Stimulated activated naive CD8-positive, alpha-beta T cell treated with anti-CD3 and anti-CD28 coated beads, Interleukin-15, Interleukin-2, amounts not matched to agents 100 ng/mL and 50 ng/mL, for 24 hours (primary cell): ENCODE measurements at regions not wholly inside any gene's neighbourhood (a gene's known extent, or its start where the extent isn't known, plus 50 kb on each side); places are given as distances from the start of the nearest gene placed in this dataset.

Source experiments
- H3K27ac Mint-ChIP-seq: one replicate; pipeline ENCODE4 v1.8.0; 2021; ENCODE audit warnings: mild to moderate bottlenecking, mixed read lengths
- H3K27me3 Mint-ChIP-seq: one replicate; pipeline ENCODE4 v1.8.0; 2021; ENCODE audit warnings: mixed read lengths
- H3K36me3 Mint-ChIP-seq: one replicate; pipeline ENCODE4 v1.8.0; 2021; ENCODE audit warnings: low read depth, mixed read lengths
- H3K4me1 Mint-ChIP-seq: one replicate; pipeline ENCODE4 v1.8.0; 2021; ENCODE audit warnings: low read depth, mixed read lengths
- H3K4me3 Mint-ChIP-seq: one replicate; pipeline ENCODE4 v1.8.0; 2021; ENCODE audit warnings: mild to moderate bottlenecking, mixed read lengths
- H3K9me3 Mint-ChIP-seq: one replicate; pipeline ENCODE4 v1.8.0; 2021; ENCODE audit warnings: mixed read lengths

DNA sequence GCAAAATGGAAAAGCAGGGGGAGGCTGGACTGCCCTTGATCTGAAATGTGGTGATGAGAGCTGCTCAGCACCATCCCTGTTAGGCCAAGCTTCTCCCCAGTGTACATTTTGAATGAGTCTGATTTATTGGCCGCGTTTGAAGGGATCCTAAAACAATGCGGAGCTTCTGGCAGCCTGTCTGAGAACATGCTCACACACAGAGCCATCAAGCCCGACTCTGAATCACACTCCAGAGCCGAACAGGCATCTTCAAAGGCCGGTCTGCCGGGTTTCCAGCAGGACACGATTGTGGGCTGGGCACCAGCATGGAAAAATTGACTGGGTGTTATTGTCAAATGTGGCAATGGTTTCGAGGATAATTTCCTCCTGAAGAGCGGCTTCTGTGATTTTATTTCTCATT is 235.9 kb downstream of the TFAP2C start:
- H3K9me3 Mint-ChIP-seq: no peaks in the 10 kb centered on the region
- H3K27me3 Mint-ChIP-seq: peaks cover 31% of the 10 kb centered on the region
- no peaks in the 10 kb centered on the region for H3K4me1 Mint-ChIP-seq
- H3K27ac Mint-ChIP-seq: no peak overlapping the region
- no peak overlapping the region for H3K4me3 Mint-ChIP-seq
- no peaks in the 10 kb centered on the region for H3K36me3 Mint-ChIP-seq

DNA sequence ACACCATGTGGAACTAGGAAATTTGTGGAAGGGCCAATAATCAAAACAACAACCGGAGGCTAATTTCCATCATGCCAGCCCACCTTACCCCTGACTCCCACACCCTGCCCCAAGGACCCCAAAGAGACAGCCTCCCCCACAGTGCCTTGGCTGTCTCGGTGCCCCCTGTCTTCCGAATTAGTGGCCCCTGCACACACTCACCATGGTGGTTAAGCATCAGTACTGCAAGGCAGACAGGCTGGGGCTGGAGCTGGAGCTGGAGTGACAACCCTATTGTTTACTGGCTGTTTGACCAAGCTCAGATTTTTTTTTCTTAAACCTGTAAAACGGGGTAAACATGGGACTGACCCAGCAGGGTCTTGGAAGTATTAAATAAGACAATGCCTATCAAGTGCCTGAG is 238.0 kb downstream of the TFAP2C start:
- Mint-ChIP-seq H3K27ac (no peak overlapping the region), H3K4me1 (no peaks in the 10 kb centered on the region), H3K27me3 (peaks cover 23% of the 10 kb centered on the region), H3K36me3 (no peaks in the 10 kb centered on the region), H3K9me3 (no peaks in the 10 kb centered on the region), H3K4me3 (no peak overlapping the region)

DNA sequence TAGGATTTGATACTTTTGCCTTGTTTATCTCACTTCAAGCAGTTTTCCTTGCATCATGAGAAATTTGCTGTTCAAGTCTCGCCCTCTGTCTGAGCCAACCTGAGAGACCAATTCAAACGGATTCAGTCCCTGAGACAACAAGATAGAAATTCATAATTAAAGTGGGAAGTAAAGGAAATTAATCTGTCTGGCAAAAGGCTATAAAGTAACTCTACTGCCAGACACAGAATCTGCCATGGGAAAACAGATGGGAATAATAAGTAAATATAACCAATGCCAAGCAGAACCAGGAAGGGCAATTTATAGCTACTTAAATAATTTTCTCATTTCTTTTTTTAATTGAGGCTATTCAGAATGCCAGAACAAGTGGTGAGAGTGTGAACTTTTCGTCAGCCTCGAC is 239.6 kb downstream of the TFAP2C start:
- Mint-ChIP-seq H3K4me3 (no peak overlapping the region), H3K27ac (no peak overlapping the region), H3K27me3 (peaks cover 17% of the 10 kb centered on the region), H3K36me3 (no peaks in the 10 kb centered on the region), H3K9me3 (no peaks in the 10 kb centered on the region), H3K4me1 (no peaks in the 10 kb centered on the region)

- Mint-ChIP-seq H3K27me3 (peaks cover 9% of the 10 kb centered on the region), H3K27ac (no peak overlapping the region), H3K9me3 (no peaks in the 10 kb centered on the region), H3K4me1 (no peaks in the 10 kb centered on the region), H3K4me3 (no peak overlapping the region), H3K36me3 (no peaks in the 10 kb centered on the region)
These were observed 241.2 kb downstream of the TFAP2C start for GRCh38 chr20:56870271-56870670.

- H3K27me3 Mint-ChIP-seq: peaks cover 2% of the 10 kb centered on the region
- H3K27ac Mint-ChIP-seq: no peak overlapping the region
- no peaks in the 10 kb centered on the region for H3K4me1 Mint-ChIP-seq
- no peaks in the 10 kb centered on the region for H3K36me3 Mint-ChIP-seq
- H3K4me3 Mint-ChIP-seq: no peak overlapping the region
- no peaks in the 10 kb centered on the region for H3K9me3 Mint-ChIP-seq
These were observed 242.6 kb downstream of the TFAP2C start for GRCh38 chr20:56871691-56872090.

DNA sequence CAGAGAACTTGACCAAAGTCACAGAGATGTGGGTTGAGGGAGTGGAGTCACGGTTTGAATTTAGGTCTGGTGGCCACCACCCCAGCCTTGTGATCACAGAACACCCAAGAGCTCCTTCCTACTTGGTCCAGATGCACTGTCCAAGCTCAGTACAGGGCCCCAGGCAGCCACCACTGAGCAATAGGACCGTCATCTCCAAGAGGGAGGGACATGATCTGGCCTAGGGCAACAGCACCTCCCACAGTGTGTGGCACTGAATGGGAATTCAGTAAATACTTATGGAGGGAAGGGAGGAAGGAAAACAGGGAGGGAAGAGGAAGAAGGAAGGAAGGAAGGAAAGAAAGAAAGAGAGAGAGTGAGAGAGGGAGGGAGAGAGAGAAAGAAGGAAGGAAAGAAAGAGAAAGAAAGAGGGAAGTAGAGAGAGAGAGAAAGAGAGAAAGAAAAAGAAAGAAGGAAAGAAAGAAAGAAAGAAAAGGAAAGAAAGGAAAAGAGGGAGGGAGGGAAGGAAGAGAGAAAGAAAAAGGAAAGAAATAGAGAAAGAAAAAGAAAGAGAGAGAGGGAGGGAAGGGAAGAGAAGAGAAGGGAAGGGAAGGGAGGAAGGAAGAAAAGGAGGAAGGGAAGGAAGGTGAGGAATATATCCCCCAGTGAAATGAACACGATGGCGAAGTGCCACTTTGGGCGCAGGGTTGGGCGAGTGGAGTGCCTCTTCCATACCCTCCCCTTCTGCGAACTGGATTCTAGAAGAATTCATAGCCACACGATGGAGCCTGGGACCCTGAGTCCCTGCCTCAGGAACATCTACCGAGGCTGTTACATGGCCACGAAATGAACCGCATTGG is 243.7 kb downstream of the TFAP2C start:
- H3K9me3 Mint-ChIP-seq: no peaks in the 10 kb centered on the region
- no peaks in the 10 kb centered on the region for H3K4me1 Mint-ChIP-seq
- no peak overlapping the region for H3K4me3 Mint-ChIP-seq
- H3K27ac Mint-ChIP-seq: no peak overlapping the region
- H3K27me3 Mint-ChIP-seq: no peaks in the 10 kb centered on the region
- no peaks in the 10 kb centered on the region for H3K36me3 Mint-ChIP-seq

GRCh38 chr20:56873836-56874235 is 244.7 kb downstream of the TFAP2C start:
- H3K27me3 Mint-ChIP-seq: no peaks in the 10 kb centered on the region
- no peaks in the 10 kb centered on the region for H3K9me3 Mint-ChIP-seq
- H3K4me1 Mint-ChIP-seq: no peaks in the 10 kb centered on the region
- no peak overlapping the region for H3K4me3 Mint-ChIP-seq
- no peaks in the 10 kb centered on the region for H3K36me3 Mint-ChIP-seq
- no peak overlapping the region for H3K27ac Mint-ChIP-seq

DNA sequence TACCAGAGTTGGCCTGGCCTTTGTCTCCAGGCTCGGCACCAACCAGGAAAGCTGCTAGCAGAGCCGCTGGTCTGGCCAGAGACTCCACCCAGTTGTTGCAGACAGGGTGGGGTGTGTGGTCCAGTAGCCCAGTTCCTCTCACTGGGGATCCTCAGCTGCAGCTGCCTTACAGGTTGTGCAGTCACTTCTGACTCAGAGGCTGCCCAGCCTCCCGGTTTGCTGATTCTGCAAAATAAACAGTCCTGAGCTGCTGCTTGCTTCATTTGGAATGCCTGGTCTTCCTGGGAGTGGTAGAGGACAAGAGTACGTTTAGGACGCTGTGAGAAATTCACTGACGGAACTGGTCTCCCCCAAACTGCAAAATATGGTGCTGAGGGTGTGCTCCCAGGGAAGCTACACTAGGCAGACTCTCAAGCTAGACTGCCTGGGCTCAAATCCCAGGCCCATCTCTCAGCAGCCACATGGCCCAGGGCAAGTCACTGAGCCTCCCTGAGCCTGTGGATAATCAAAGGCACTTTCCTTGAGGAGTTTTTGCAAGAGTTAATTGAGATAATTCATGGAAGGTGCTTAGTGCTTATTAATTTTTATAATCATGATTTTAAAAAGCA is 246.1 kb downstream of the TFAP2C start:
- Mint-ChIP-seq H3K27ac (no peak overlapping the region), H3K4me1 (no peaks in the 10 kb centered on the region), H3K4me3 (no peak overlapping the region), H3K9me3 (no peaks in the 10 kb centered on the region), H3K27me3 (no peaks in the 10 kb centered on the region), H3K36me3 (no peaks in the 10 kb centered on the region)

- no peaks in the 10 kb centered on the region for H3K9me3 Mint-ChIP-seq
- H3K27me3 Mint-ChIP-seq: no peaks in the 10 kb centered on the region
- H3K4me3 Mint-ChIP-seq: no peak overlapping the region
These were observed 246.7 kb downstream of the TFAP2C start for GRCh38 chr20:56875803-56876202.

GRCh38 chr20:56885521-56885920 is 256.4 kb downstream of the TFAP2C start:
- Mint-ChIP-seq H3K36me3 (no peaks in the 10 kb centered on the region), H3K9me3 (peaks cover 3% of the 10 kb centered on the region), H3K27me3 (peaks cover 6% of the 10 kb centered on the region), H3K27ac (no peak overlapping the region), H3K4me1 (no peaks in the 10 kb centered on the region), H3K4me3 (no peak overlapping the region)

More at GRCh38 chr20:56875803-56876202, 246.7 kb downstream of the TFAP2C start:
- H3K36me3 Mint-ChIP-seq: no peaks in the 10 kb centered on the region
- no peaks in the 10 kb centered on the region for H3K4me1 Mint-ChIP-seq
- H3K27ac Mint-ChIP-seq: no peak overlapping the region

- no peaks in the 10 kb centered on the region for H3K4me1 Mint-ChIP-seq
- no peaks in the 10 kb centered on the region for H3K36me3 Mint-ChIP-seq
- H3K27me3 Mint-ChIP-seq: peaks cover 3% of the 10 kb centered on the region
- no peak overlapping the region for H3K27ac Mint-ChIP-seq
- H3K4me3 Mint-ChIP-seq: no peak overlapping the region
- H3K9me3 Mint-ChIP-seq: no peaks in the 10 kb centered on the region
These were observed 260.9 kb downstream of the TFAP2C start for GRCh38 chr20:56890011-56890410.

DNA sequence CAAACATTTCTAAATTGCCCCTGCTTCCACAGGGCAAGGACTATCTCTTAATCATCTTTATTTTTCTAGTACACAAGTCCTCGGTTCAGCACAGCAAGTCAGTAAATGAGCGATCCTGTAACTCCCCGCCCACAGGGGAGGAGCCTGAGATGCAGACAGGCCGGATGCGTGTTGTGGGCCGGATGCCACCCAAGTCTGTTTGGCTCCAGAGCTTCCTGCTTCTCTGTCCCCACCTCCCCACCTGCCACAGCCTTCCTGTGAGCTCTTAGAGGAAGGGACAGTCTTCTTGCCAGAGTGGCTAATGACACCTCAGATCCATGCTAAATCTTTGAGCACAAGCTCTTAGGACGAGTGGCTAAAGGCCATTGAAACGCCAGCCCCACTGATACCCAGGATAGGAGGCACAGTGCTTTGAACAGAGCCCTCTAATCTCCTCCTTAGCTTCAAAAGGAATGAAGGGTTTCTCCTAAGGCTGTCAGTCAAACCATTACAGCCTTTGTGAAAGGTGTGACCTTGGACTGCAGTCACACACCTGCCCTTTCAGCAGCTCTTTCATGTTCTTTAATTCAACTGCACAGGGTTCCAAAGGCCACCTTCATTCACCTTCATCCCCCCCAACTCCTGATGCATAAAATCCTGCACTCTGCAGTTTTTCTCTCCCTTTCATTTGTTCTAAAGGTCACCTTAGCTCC is 264.3 kb downstream of the TFAP2C start:
- Mint-ChIP-seq H3K4me3 (no peak overlapping the region), H3K36me3 (no peaks in the 10 kb centered on the region), H3K9me3 (no peaks in the 10 kb centered on the region), H3K27me3 (no peaks in the 10 kb centered on the region), H3K4me1 (no peaks in the 10 kb centered on the region), H3K27ac (no peak overlapping the region)

GRCh38 chr20:56896447-56896846 is 267.3 kb downstream of the TFAP2C start:
- Mint-ChIP-seq H3K27ac (no peak overlapping the region), H3K4me1 (no peaks in the 10 kb centered on the region), H3K36me3 (no peaks in the 10 kb centered on the region), H3K4me3 (no peak overlapping the region), H3K27me3 (no peaks in the 10 kb centered on the region), H3K9me3 (peaks cover 6% of the 10 kb centered on the region)

DNA sequence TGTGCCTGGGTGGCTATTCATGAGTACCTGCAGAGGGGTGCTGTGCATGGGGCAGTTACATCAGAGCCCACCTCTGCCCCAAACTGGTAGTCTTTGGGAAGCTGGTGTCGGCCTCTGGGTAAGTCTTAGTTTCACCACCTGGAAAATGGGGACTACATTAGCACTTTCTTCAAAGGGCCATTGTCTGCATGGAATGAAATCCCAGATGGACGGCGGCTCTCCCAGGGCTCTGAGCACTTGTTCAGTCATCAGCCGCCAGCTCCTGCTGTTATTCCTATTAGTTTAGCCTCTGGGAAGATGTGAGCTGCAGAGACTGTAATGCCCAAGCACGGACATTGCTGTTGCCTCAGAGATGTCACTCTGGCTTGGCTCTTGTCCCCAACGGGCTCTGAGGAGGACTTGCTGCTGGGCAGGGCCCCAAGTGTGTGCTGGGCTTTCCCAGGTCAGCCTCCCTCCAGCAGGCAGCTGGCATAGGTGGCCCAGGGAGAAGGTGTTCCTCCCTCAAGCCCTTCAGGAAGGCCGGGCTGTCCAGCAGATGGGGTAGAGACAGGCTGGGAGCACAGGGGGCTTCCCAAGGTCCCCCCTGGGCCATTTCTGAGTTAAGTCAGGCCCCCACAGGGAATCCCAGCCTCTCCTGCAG is 268.3 kb downstream of the TFAP2C start:
- Mint-ChIP-seq H3K4me3 (no peak overlapping the region), H3K27me3 (no peaks in the 10 kb centered on the region), H3K27ac (no peak overlapping the region), H3K9me3 (peaks cover 6% of the 10 kb centered on the region), H3K4me1 (no peaks in the 10 kb centered on the region), H3K36me3 (no peaks in the 10 kb centered on the region)

- peaks cover 6% of the 10 kb centered on the region for H3K9me3 Mint-ChIP-seq
- H3K4me1 Mint-ChIP-seq: no peaks in the 10 kb centered on the region
- no peaks in the 10 kb centered on the region for H3K27me3 Mint-ChIP-seq
- no peak overlapping the region for H3K4me3 Mint-ChIP-seq
- no peak overlapping the region for H3K27ac Mint-ChIP-seq
- H3K36me3 Mint-ChIP-seq: no peaks in the 10 kb centered on the region
These were observed 268.8 kb downstream of the TFAP2C start for GRCh38 chr20:56897958-56898349.
